Hepatocyte (in vitro differentiated cells): ENCODE measurements at regions not wholly inside any gene's neighbourhood (a gene's known extent, or its start where the extent isn't known, plus 50 kb on each side); places are given as distances from the start of the nearest gene placed in this dataset.

Experiments used
- CTCF ChIP-seq: fragments of 200-600 bp; sonication (generic); IDR thresholded peaks from 2 replicates; pipeline ENCODE4 v1.5.1; 2016; ENCODE audit warnings: antibody characterized with exemption, mild to moderate bottlenecking; ENCODE audit not compliant: poor library complexity
- EZH2 ChIP-seq: fragments of 200-600 bp; sonication (generic); IDR thresholded peaks from 2 replicates; pipeline ENCODE4 v1.6.1; 2016; ENCODE audit warnings: antibody characterized with exemption, mild to moderate bottlenecking, borderline replicate concordance

GRCh38 chr21:15309022-15309590 lies 244.3 kb upstream of the NRIP1 start:
- TF ChIP-seq CTCF (no peak), EZH2 (no peak)
